Mucosa of descending colon (tissue), 3 donors: ENCODE measurements at regions not wholly inside any gene's neighbourhood (a gene's known extent, or its start where the extent isn't known, plus 50 kb on each side); places are given as distances from the start of the nearest gene placed in this dataset.

Source experiments
- ATAC-seq: fragments of 200-7000 bp; cut with Tn5 transposase; one replicate; pipeline ENCODE4 v1.9.1; 2020; ENCODE audit warnings: mild to moderate bottlenecking, moderate library complexity
- DNase-seq, 3 donors: peaks; one replicate each; pipeline ENCODE4 v3.0.0-alpha.2; 2020
- H3K36me3 ChIP-seq: fragments of 200-600 bp; one replicate; pipeline ENCODE4 v1.8.0; 2021; ENCODE audit warnings: low read depth, mild to moderate bottlenecking
- H3K4me1 ChIP-seq: fragments of 200-600 bp; one replicate; pipeline ENCODE4 v1.8.0; 2021; ENCODE audit warnings: low read depth, mild to moderate bottlenecking
- H3K4me3 ChIP-seq: fragments of 200-600 bp; one replicate; pipeline ENCODE4 v1.8.0; 2021; ENCODE audit warnings: mild to moderate bottlenecking
- H3K9me3 ChIP-seq: fragments of 200-600 bp; one replicate; pipeline ENCODE4 v1.8.0; 2021; ENCODE audit warnings: mild to moderate bottlenecking
- CTCF ChIP-seq: fragments of 200-600 bp; IDR thresholded peaks from one replicate; pipeline ENCODE4 v1.8.0; 2022; ENCODE audit warnings: antibody characterized with exemption, mild to moderate bottlenecking
- intact Hi-C, 2 donors: fragments of 100-400 bp; cut with DNase I in 1 of 2; cut with micrococcal nuclease in 1 of 2; formaldehyde crosslinking; loops; one replicate each; pipeline versions ENCODE4 v1.11.0 to v1.11.1; 2022; cut with DNase I, micrococcal nuclease
- donor health status: DM: no; HTN: no; CAD: no; lungs with moderate emphysema.
- donor health status: DM: no; HTN: no; CAD: no.
- donor health status: DM: no; HTN: yes; CAD: no.

DNA sequence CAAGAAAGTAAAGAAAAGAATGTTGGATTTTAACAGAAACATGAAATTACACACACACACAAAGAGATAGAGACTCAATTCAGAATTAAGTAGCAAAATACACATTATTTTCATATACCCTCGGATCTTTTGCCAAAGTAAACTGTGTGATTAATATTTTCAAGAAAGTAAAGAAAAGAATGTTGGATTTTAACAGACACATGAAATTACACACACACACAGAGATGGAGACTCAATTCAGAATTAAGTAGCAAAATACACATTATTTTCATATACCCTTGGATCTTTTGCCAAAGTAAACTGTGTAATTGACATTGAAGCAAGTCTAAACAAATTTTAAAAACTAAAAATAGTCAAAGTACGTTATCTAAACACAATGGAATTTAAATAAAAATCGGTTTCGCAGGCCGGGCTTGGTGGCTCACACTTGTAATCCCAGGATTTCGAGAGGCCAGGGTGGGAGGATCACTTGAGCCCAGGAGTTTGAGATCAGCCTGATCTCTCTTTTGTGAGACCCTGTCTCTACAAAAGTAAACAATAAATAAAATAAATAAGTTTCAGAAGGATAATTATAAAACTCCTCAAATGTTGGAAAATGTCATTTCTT, 337.3 kb upstream of the MAGI2 start:
- no peaks in the 10 kb centered on the region for H3K9me3 ChIP-seq
- no peak for TF ChIP-seq CTCF
- H3K4me1 ChIP-seq, result no peaks in the 10 kb centered on the region
- DNase-seq, result no peak
- no peak for ATAC-seq
- intact Hi-C loops, result no loop called here
- H3K4me3 ChIP-seq, result no peak overlapping the region
- H3K36me3 ChIP-seq, result no peaks in the 10 kb centered on the region

GRCh38 chr7:79789584-79790345, 336.3 kb upstream of the MAGI2 start:
- Histone ChIP-seq H3K4me3 (no peak overlapping the region), H3K9me3 (no peaks in the 10 kb centered on the region), H3K4me1 (no peaks in the 10 kb centered on the region), H3K36me3 (no peaks in the 10 kb centered on the region)
- intact Hi-C loops, result no loop called here
- no peak for TF ChIP-seq CTCF
- DNase-seq, result no peak
- no peak for ATAC-seq

DNA sequence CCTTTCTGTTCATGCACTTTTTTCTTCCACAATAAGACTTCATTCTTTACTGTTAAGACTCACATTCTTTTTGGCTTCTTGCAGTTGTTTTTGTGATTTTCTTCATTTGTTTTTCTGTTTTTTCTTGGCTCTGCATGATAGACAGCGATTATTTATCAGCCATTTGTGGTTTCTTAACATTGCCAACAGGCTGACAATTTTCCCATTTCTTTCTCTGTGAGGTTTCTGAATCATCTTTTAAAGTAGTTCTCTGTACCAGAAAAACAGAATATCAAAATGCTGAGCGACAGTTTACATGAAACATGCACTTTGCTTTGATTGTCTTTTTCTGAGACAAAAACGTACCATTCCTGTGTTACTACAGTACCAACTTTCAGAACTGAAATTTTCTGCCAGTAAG, 334.2 kb upstream of the MAGI2 start:
- DNase-seq (no peak), ATAC-seq (no peak)
- H3K4me1 ChIP-seq, result no peaks in the 10 kb centered on the region
- H3K36me3 ChIP-seq, result no peaks in the 10 kb centered on the region
- intact Hi-C loops, result no loop called here
- TF ChIP-seq CTCF, result no peak
- H3K4me3 ChIP-seq, result no peak overlapping the region
- no peaks in the 10 kb centered on the region for H3K9me3 ChIP-seq

DNA sequence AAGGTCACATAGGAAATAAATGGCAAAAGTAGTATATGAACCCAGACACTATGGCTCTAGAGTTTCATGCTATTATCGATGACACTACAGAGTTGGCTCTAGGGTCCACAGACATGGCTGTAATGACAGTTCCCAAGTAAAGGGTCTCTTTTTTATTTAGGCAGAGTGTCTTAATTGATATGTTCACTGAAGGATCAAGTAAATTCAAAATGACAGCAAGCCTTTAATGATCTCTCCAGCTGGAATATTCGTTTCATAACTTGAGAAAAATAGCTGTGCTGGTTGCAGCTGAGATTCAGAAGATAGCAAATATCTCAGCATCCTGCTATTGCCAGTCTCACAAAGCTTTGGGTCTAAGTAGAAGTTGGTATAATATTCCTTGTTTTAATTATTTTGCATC, 333.6 kb upstream of the MAGI2 start:
- no peak for ATAC-seq
- no peaks in the 10 kb centered on the region for H3K4me1 ChIP-seq
- no peaks in the 10 kb centered on the region for H3K36me3 ChIP-seq
- no peak for TF ChIP-seq CTCF
- H3K4me3 ChIP-seq, result no peak overlapping the region
- DNase-seq, result no peak
- no peaks in the 10 kb centered on the region for H3K9me3 ChIP-seq
- intact Hi-C loops, result no loop called here

- H3K9me3 ChIP-seq, result no peaks in the 10 kb centered on the region
- TF ChIP-seq CTCF, result no peak
- no peaks in the 10 kb centered on the region for H3K36me3 ChIP-seq
- H3K4me1 ChIP-seq, result no peaks in the 10 kb centered on the region
- no peak for ATAC-seq
- no peak for DNase-seq
- H3K4me3 ChIP-seq, result no peak overlapping the region
- intact Hi-C loops, result no loop called here
Measured at GRCh38 chr7:79786187-79786586, 332.7 kb upstream of the MAGI2 start.
